Activated CD4-positive, alpha-beta T cell treated with anti-CD3 and anti-CD28 coated beads, Interleukin-2, Interleukin-4, amounts not matched to agents 100 ng/mL and 50 ng/mL, durations not matched to agents 16 hours and 8 hours (primary cell): ENCODE measurements at regions not wholly inside any gene's neighbourhood (a gene's known extent, or its start where the extent isn't known, plus 50 kb on each side); places are given as distances from the start of the nearest gene placed in this dataset.
"Not testable (repeated sequence)": the region's sequence is repeated elsewhere in the genome, so short reads cannot be mapped to it uniquely, and the experiment has no call there.

Experiments used
- DNase-seq: peaks from one replicate; pipeline ENCODE4 v3.0.0-alpha.2; 2020; ENCODE audit warnings: low spot score

DNA sequence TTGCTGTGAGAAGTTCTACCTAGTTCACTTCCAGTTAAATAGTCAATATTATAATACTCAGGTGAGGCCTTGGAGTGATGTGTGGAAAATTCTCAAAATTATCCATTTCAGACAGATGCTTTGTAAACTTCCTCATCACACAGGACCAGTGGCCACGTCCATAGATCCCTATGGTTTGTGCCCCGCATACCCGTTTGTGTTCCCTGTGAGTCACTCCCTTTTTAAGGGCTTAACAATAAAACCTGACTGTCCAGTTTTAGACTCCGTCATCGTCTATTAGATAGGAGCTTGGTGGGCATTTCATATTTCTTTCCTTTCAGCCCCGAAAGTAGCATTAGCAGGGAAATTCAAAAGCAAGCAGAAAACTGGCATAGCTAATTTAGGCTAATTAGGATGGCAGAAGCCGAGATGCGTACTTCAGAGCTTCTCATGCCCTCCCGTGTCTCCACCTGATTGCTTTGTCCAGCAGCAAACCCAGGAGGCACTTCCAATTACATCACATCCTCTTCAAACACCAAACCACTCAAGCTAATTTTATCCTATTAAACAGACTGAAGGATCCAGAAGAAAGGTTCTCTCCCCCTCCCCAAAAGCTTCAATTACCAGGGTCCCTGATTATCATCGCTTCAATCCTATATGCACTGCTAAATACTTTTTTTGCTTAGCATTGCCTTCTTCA, 186.6 kb upstream of the OTX2 start:
- no peak for DNase-seq

DNA sequence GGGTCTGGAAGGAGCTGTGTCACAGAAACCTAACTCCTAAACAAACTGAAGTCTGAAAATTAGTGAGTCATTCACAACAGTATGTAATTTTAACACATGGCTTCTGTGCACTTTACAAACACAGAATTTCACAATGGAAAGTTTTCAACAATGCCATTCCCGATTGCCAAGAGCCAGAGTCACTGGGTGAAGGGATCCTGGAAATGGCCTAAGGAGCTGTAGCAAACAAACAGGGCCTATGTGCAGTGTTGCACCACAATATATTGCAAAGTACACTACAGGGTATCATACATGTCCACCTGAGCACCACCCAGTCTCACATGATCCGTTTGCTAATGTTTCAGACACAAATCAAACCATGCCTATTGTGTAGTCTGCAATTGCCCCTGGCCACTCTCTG, 184.7 kb upstream of the OTX2 start:
- no peak for DNase-seq

DNA sequence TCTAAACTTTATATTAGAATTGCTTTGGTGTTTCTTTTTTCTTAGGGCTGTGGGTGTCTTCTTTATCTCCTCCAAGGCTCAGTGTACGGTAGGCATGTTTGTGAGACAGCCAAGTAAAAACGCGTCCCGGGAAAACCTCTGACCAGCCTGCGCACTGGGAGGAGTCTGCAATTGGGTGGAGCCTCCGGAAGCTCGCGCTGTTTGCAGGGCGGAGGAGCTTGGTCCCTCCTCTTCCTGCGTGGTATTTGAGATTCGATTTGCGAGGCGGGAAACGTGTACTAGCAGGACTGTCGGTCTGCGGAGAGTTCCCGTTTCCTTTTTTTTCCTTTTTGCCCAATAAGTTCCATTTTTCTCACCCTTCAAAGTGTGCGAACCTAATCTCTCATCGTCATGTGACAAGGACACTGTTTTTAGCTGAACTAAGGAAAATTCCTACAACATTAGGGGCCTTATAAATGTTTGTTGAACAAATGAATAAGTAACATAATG, 182.1 kb upstream of the OTX2 start:
- no peak for DNase-seq

DNA sequence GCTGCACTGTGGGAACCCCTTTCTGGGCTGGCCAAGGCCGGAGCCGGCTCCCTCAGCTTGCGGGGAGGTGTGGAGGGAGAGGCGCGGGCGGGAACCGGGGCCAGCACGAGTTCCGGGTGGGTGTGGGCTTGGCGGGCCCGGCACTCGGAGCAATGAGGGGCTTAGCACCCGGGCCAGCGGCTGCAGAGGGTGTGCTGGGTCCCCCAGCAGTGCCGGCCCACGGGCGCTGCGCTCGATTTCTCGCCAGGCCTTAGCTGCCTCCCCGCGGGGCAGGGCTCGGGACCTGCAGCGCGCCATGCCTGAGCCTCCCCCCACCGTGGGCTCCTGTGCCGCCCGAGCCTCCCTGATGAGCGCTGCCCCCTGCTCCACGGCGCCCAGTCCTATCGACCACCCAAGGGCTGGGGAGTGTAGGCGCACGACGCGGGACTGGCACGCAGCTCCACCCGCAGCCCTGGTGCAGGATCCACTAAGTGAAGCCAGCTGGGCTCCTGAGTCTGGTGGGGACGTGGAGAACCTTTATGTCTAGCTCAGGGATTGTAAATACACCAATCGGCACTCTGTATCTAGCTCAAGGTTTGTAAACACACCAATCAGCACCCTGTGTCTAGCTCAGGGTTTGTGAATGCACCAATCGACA, 180.8 kb upstream of the OTX2 start:
- not testable (repeated sequence) for DNase-seq

DNA sequence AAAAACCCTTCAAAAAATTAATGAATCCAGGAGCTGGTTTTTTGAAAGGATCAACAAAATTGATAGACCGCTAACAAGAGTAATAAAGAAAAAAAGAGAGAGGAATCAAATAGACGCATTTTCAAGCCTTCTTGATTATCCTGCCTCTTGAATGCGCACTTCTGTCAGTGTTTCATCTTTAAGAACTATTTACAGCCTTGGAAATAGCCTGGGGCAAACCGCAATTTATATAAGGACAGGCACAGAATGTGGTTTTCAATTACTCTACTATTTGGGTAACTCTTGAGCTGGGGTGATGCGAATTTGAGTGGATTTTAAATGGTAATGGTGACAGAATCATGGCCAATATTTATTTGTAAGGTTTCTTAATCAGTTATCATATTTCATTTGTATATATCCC, 179.1 kb upstream of the OTX2 start:
- DNase-seq = no peak

DNA sequence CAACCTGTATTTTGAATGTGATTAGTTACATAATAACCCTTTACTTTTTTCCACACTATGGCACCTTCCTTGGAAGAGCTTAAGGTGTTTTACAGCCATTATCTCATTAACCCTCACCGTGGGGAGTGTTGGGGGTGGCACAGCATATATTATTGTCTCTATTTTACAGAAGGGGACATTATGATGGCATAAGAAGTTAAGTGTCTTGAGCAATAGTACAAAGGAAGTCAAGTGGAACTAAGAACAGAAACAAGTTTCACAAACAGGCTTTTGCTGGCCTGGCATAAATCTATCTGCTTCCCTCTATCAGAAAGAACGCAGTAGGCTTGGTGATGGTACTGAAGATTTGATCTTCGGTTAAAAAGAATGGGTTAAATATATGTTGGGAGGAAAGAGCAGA, 169.7 kb upstream of the OTX2 start:
- no peak for DNase-seq

DNA sequence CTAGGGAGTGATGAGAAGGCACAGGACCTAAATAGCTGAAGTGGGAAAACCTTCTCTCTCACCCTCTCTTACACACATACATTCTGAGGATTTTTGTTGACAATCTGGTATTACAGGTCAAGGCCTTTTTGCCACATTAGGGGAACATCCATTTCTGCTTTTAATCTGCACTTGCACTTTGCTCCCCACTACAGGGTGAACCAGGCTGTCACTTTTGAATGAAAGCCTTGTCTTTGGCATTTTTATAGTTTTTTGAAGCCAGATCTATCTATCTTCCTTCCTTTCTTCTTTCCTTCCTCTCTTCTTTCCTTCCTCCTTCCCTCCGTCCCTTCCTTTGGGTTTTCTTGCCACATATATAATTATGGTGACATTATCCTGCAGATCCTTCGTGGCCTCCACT, 165.9 kb upstream of the OTX2 start:
- no peak for DNase-seq

DNA sequence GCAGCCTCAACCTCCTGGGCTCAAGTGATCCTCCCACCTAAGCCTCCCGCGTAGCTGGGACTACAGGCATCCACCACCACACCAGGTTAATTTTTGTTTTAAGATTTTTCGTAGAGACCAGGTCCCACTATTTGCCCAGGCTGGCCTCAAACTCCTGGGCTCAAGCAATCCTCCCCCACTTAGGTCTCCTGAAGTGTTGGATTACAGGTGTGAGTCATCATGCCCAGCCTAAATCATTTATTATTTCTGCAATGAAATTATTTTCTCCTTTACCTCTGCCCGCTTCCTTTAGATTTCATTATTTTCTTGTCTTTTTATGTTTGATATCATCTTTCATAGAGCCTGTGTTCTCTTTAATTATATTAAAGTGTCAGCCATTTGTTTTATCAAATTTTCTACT, 165.2 kb upstream of the OTX2 start:
- no peak for DNase-seq

DNA sequence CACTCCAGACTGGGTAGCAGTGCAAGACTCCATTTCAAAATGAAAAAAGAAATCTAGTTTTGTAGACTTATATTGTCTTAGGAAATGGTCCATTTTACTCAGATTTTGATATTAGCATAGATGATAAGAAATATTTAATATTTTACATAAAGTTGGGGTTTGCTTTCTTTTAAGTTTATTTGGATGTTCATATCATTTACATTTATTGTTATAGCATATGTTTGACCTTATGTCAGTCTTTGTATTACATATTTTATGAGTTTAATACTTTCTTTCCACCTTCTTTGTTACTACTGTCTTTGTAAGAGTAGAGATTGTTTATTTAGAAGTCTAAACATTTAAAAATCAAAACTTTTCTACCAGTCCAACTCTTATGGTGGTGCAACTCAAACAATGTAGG, 162.7 kb upstream of the OTX2 start:
- DNase-seq = no peak

DNA sequence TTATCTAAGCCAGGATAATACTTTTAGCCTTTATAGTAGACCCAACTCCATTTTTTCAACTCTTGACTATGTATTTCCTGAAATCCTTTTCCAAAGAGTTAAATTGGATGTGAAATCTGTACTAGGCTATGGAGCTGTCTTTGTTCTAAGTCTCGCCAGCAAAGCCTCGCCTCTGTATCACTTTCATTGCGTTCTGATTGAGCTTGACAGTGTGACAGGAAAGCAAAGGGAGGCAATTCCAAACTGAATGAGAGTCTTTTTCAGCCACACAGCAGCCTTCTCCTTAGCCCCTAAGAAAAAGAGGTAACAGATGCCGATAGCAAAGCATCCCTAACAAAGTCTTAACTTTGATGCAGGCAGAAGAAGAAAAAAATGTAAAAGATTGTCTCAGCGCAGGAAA, 154.6 kb upstream of the OTX2 start:
- no peak for DNase-seq

DNA sequence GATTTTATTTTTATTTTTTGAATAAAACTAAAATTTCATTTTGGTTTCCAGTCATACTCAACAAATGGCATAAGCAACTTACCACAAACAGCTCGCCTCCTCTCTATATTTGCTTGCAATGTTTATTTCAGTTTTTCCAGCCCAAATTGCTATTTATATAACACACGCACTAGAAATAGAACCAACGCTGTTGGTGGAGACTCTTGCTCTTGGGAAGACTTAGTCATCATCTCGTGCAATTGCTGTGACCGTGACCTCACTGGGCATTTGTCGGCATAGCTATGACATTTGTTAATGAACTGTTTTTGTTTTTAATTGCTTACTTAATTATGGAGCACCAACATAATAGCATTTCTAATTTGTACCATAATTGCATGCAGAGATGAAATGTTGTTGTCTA, 153.1 kb upstream of the OTX2 start:
- no peak for DNase-seq

DNA sequence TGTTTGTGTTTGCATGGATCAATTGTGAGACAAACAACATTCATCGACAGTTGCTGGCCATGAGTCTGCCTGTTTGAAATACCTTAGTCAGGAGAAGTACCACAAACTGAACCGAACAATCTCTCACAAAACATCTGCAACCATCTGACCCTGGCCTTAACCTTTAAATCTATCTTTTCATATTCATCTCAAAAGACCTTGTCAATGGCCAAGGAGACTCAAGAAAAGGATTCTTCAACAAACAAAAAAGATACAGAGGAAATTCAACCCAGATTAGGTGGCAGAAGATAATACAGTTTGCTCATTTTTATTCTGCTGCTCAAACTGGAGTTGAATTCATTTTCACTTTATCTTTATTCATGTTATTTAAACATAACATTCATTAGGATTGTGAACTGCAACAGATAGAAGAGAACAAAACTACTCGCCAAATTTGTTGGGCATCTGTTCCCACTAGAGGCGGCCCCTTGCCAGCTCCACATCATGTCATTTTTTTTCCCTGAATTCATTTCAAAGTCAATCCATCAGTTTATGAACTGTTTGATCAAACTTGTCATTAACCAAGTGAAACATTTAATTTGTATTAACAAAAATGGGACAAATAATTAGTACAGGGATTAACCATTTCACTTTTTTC, 152.3 kb upstream of the OTX2 start:
- DNase-seq = no peak

DNA sequence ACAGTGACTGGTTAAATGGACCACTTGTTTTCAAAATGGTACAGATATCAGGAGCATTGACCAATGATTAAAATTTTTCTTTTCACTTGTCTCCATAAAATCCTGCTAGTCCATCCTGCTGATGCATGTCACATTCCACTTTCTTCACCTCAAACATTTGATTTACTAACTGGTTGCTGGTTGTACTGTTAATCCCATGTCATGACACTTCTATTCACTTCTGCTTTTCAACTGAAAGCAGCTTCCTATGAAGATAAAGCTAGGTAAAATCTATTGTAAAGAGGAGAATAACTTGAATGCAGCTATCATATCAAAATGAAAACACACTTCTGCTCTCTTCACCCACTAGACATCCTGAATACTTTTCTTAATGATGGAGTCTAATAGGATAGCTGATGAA, 149.6 kb upstream of the OTX2 start:
- DNase-seq = no peak

DNA sequence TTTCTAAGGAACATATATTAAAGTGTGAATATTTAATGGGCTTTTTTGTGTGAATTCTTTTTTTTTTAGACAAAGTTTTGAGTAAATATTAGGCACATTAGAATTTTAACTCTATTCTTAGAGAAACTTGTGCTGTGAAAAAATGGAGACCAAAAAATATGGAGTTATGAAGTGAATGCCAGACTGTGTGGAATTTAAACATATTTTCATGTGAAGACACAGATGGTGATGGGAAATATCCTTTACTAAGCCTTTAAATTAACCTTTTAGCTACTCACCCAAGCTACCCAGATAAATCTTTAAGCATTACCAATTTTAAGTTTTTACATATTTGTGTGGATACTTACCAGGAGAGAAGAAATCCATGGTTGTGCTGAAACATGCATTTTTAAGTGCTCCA, 148.8 kb upstream of the OTX2 start:
- DNase-seq = no peak

DNA sequence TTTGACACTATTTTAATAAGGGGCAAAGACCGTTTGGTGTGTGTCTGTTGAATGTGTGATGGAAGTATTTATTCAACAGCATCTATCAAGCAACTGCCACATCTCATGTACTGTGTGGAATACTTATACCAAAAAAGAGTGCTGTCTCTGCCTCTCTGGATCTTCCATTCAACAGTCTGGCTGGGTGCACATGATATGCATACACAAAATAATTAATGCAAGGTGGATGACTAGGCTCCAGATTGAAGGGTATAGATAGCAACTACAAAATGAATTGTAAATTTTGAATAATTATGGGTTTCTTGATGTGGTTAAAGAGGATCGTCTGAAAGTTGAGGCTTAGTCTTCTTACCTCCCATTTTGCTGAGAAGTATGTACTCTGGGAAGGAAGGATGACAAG, 145.9 kb upstream of the OTX2 start:
- DNase-seq = no peak

DNA sequence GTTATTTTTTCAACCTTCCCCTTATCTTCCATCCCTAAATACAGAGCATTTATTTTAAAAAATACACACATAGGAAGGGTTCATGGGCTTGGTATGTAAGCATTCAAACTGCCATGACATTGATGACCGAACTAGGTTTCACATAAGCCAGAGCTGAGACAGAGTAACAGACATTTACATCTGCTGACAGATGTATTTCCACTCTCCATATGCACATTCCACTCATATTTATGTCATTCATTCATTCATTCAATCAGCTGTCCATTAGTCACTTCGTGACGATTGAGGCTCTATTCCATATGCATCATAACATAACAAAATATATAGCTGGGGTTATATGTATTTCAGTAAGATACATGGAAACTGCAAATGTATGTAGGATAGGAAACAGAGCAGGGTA, 145.5 kb upstream of the OTX2 start:
- DNase-seq = no peak

DNA sequence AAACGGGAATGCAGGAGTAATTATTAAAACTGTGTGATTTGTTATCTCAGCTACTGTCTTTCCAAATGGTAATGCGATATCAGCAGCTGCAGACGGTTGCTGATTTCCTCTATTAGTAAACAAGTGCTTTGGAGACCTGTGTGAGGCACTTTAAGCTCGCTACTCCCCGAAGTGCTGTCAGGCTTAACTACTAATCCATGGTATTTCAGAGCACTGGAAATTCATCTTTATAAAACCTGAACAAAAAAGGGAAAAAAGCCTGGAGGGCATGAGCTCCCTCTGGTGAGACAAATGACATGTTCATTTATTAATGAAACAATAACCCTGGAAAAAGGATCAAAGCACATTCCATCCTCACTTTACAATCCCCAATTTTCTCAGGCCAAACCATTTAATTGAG, 143.6 kb upstream of the OTX2 start:
- no peak for DNase-seq

DNA sequence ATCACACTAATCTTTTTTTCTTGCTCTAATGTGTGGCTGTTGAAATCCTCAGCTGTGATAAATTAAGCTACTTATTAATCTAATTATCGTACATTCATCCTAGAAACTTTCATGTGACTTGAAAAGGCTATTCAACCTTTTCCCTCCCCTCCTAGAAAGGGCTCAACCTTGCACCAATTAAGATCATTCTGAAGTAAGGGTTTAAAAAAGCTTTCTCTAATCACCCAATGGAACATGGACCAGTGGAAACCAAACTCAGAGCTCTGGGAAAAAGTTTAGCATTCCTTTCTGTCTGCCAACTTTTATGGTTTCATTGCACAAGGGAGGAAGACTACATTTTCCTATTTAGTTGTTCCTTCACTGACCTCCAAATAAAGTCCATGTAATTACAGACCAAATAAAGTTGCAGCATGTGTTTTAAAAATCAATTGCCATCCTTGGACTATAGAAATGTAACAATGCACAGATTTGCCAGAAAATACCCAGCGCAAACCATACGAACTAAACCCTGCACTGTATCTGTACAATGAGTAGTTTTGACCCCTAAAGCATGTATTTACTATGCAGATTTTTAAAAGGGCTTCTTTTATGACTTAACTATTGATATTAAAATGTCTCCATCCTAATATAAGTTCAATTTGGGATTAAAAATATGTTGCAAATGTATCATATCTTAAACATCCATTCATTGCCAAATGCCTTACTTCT, 142.6 kb upstream of the OTX2 start:
- no peak for DNase-seq

DNA sequence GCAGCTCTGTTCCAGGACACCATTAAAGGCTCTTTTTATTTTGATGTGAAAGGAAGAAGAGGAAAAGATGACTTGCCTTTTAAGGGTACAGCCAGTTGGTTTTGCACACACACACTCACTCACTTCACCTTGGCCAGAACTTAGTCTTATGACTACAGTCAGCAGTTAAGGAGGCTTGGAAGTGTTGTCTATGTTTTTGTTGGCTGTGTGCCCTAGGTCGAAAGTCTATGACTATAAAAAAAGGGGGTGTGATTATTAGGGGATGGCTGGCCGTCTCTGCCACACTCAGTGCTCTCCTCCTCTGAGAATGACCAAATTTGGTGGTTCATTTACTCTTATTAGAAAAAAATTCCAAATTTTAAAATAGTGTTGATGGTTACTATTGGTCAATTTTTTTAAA, 139.5 kb upstream of the OTX2 start:
- DNase-seq = no peak

DNA sequence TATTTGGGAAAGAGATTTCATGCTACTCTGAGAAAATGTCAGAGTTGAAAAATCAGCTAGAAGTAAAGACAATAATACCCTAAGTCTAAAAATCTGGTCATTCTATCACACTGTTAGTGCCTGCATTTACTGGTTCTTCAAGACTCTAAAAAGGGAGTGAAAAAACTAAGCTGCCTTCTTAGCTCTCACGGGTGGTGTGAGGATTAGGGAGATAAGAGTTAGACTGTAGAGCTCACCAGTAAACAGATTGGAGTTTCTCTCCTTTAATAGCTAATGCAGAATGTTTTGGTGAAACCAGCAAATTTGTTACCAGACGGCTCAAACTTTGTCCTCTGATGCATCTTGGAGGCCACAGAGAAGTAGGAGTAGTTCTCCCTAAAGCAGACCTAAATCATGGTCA, 135.0 kb upstream of the OTX2 start:
- DNase-seq = no peak

DNA sequence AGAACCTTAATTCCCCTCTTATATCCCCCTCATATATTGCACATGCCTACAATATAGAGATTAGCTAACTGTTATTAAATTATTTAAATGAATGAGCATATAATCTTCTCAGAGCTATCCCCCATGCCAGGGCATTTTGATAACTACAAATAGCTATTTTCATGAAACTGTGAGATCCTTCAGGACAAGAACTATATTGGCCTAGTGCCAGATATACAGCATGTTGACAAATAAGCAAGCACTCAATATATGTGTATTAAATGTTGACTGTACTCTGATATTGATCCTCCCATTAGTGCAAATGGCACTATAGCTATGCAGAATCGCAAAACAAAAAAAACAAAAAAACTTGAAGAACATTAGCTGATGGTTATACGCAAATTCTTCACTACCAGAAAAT, 134.1 kb upstream of the OTX2 start:
- DNase-seq = no peak

DNA sequence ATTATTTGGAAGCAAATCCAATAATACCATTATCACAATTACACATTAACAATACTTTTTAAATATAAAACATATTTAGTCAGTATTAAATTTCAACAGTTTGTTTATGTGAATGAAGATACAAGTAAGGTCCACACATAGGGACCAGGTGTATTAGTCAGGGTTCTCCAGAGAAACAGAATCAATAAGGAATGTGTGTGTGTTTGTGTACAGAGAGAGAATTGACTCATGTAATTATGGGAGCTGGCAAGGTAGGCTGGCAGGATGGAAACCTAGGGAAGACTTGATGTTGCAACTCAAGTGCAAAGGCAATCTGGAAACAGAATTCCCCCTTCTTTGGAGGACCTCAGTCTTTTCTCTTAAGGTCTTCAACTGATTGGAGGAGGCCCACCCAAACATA, 123.2 kb upstream of the OTX2 start:
- DNase-seq = no peak
